ENCODE measurements at regions not wholly inside any gene's neighbourhood (a gene's known extent, or its start where the extent isn't known, plus 50 kb on each side); places are given as distances from the start of the nearest gene placed in this dataset.

- no peak for TF ChIP-seq CTCF (conservative IDR thresholded peaks at IDR 0.05 in 1 of 2, IDR thresholded peaks at IDR 0.05 in 1 of 2; ENCODE audit: extremely low read depth in 1 of 2, insufficient read depth in 1 of 2, low read depth in 1 of 2, low read length in 2 of 2)
- TF ChIP-seq EZH2 (IDR thresholded peaks at IDR 0.05; ENCODE audit: borderline replicate concordance, low read length) = no peak
Measured at GRCh38 chr11:116271479-116271878, 501.3 kb downstream of the BUD13 start.

Data from mammary epithelial cell (primary cell).